ENCODE measurements at regions not wholly inside any gene's neighbourhood (a gene's known extent, or its start where the extent isn't known, plus 50 kb on each side); places are given as distances from the start of the nearest gene placed in this dataset.

- Histone ChIP-seq H3K9ac (ENCODE audit: low read length) (no peak overlapping the region), H3K27ac (ENCODE audit: low read length) (no peak overlapping the region), H3K4me1 (ENCODE audit: low read length) (no peaks in the 10 kb centered on the region), H3K4me3 (ENCODE audit: low read length) (no peak overlapping the region), H3K4me2 (ENCODE audit: low read length) (no peak overlapping the region), H4K20me1 (ENCODE audit: insufficient read depth, low read length) (no peaks in the 10 kb centered on the region), H2AFZ (ENCODE audit: low read depth, low read length) (no peak overlapping the region), H3K27me3 (ENCODE audit: low read depth, low read length) (no peaks in the 10 kb centered on the region), H3K36me3 (replicated peaks; ENCODE audit: low read depth, low read length) (no peaks in the 10 kb centered on the region), H3K9me3 (ENCODE audit: insufficient read depth, low read length) (no peaks in the 10 kb centered on the region), H3K79me2 (ENCODE audit: low read length) (no peaks in the 10 kb centered on the region)
- TF ChIP-seq EZH2phosphoT487 (IDR thresholded peaks at IDR 0.05; ENCODE audit: low read depth) = no peak
- no peak for TF ChIP-seq CTCF (IDR thresholded peaks at IDR 0.05; ENCODE audit: low read depth, low read length)
Measured at GRCh38 chr15:97096303-97096835, 765.9 kb downstream of the NR2F2 start.

- H3K27me3 ChIP-seq (ENCODE audit: low read depth, low read length) = no peaks in the 10 kb centered on the region
- TF ChIP-seq CTCF (IDR thresholded peaks at IDR 0.05; ENCODE audit: low read depth, low read length) (no peak), EZH2phosphoT487 (IDR thresholded peaks at IDR 0.05; ENCODE audit: low read depth) (no peak)
- no peak overlapping the region for H3K4me3 ChIP-seq (ENCODE audit: low read length)
Measured at GRCh38 chr15:97099040-97099439, 768.5 kb downstream of the NR2F2 start.

GRCh38 chr15:97101572-97101971 lies 771.1 kb downstream of the NR2F2 start:
- Histone ChIP-seq H2AFZ (ENCODE audit: low read depth, low read length) (no peak overlapping the region), H3K27me3 (ENCODE audit: low read depth, low read length) (no peaks in the 10 kb centered on the region), H3K4me3 (ENCODE audit: low read length) (no peak overlapping the region), H3K79me2 (ENCODE audit: low read length) (no peaks in the 10 kb centered on the region), H3K27ac (ENCODE audit: low read length) (no peak overlapping the region), H4K20me1 (ENCODE audit: insufficient read depth, low read length) (no peaks in the 10 kb centered on the region), H3K4me1 (ENCODE audit: low read length) (no peaks in the 10 kb centered on the region), H3K4me2 (ENCODE audit: low read length) (no peak overlapping the region), H3K9ac (ENCODE audit: low read length) (no peak overlapping the region), H3K36me3 (replicated peaks; ENCODE audit: low read depth, low read length) (no peaks in the 10 kb centered on the region), H3K9me3 (ENCODE audit: insufficient read depth, low read length) (no peaks in the 10 kb centered on the region)
- TF ChIP-seq EZH2phosphoT487 (IDR thresholded peaks at IDR 0.05; ENCODE audit: low read depth) = no peak
- no peak for TF ChIP-seq CTCF (IDR thresholded peaks at IDR 0.05; ENCODE audit: low read depth, low read length)

More at GRCh38 chr15:97099040-97099439, 768.5 kb downstream of the NR2F2 start:
- Histone ChIP-seq H3K27ac (ENCODE audit: low read length) (no peak overlapping the region), H3K9ac (ENCODE audit: low read length) (no peak overlapping the region), H3K4me1 (ENCODE audit: low read length) (no peaks in the 10 kb centered on the region), H4K20me1 (ENCODE audit: insufficient read depth, low read length) (no peaks in the 10 kb centered on the region), H3K36me3 (replicated peaks; ENCODE audit: low read depth, low read length) (no peaks in the 10 kb centered on the region), H2AFZ (ENCODE audit: low read depth, low read length) (no peak overlapping the region), H3K79me2 (ENCODE audit: low read length) (no peaks in the 10 kb centered on the region), H3K9me3 (ENCODE audit: insufficient read depth, low read length) (no peaks in the 10 kb centered on the region), H3K4me2 (ENCODE audit: low read length) (no peak overlapping the region)

- no peaks in the 10 kb centered on the region for H3K36me3 ChIP-seq (replicated peaks; ENCODE audit: low read depth, low read length)
Measured at GRCh38 chr15:97114900-97115760, 784.6 kb downstream of the NR2F2 start.

More at GRCh38 chr15:97114900-97115760, 784.6 kb downstream of the NR2F2 start:
- TF ChIP-seq EZH2phosphoT487 (IDR thresholded peaks at IDR 0.05; ENCODE audit: low read depth) = no peak
- no peak for TF ChIP-seq CTCF (IDR thresholded peaks at IDR 0.05; ENCODE audit: low read depth, low read length)
- no peaks in the 10 kb centered on the region for H3K9me3 ChIP-seq (ENCODE audit: insufficient read depth, low read length)
- H3K4me3 ChIP-seq (ENCODE audit: low read length) = no peak overlapping the region
- H3K79me2 ChIP-seq (ENCODE audit: low read length) = no peaks in the 10 kb centered on the region
- no peak overlapping the region for H3K9ac ChIP-seq (ENCODE audit: low read length)
- no peaks in the 10 kb centered on the region for H4K20me1 ChIP-seq (ENCODE audit: insufficient read depth, low read length)
- H2AFZ ChIP-seq (ENCODE audit: low read depth, low read length) = no peak overlapping the region
- no peak overlapping the region for H3K4me2 ChIP-seq (ENCODE audit: low read length)
- no peaks in the 10 kb centered on the region for H3K27me3 ChIP-seq (ENCODE audit: low read depth, low read length)
- H3K27ac ChIP-seq (ENCODE audit: low read length) = no peak overlapping the region
- no peaks in the 10 kb centered on the region for H3K4me1 ChIP-seq (ENCODE audit: low read length)

Measured in OCI-LY3 (cell line).